ENCODE measurements at regions not wholly inside any gene's neighbourhood (a gene's known extent, or its start where the extent isn't known, plus 50 kb on each side); places are given as distances from the start of the nearest gene placed in this dataset.

DNA sequence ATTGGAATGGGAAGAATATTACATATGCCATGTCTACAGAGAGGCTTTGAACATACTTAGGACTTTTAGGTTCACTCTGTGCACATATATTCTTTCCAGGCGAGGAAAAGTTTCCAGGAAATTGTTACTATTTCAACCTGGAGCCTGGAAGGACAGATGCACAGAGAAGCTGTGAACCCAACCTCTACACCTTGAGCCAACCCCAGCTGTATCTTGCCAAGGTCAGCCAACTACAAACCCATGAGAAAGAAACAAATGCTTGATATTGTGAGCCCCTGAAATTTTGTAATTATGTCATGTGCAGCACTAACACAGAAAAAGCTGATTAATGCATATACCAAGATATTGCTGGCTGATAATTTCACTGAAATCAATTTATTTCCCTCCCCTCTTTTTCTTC, 404.9 kb downstream of the GLRX3 start:
- Histone ChIP-seq H3K4me3 (no peak overlapping the region), H3K27me3 (replicated peaks in 1 of 7) (peaks cover 0 to 31% (median 0%) of the 10 kb centered on the region in 7 donors), H3K27ac (no peak overlapping the region), H3K36me3 (no peaks in the 10 kb centered on the region), H3K4me1 (no peaks in the 10 kb centered on the region), H3K9me3 (peaks cover 0 to 16% (median 3%) of the 10 kb centered on the region in 8 donors)
- intact Hi-C loops (cut with DNase I; ENCODE audit: low total_unique reads), result no loop called here
- 57 to 94% (median 78%) methylated on average over 1 of the region's 1 CpG for WGBS, 5 donors
- DNase-seq, result no peak
- TF ChIP-seq POLR2A (IDR thresholded peaks at IDR 0.05) (no peak), POLR2AphosphoS5 (IDR thresholded peaks at IDR 0.05) (no peak), CTCF (IDR thresholded peaks at IDR 0.05 in 8 of 11, conservative IDR thresholded peaks at IDR 0.05 in 3 of 11) (no peak)

GRCh38 chr10:130542761-130543160, 406.6 kb downstream of the GLRX3 start:
- Histone ChIP-seq H3K4me1 (no peaks in the 10 kb centered on the region), H3K4me3 (no peak overlapping the region), H3K27me3 (replicated peaks in 1 of 7) (peaks cover 0 to 48% (median 3%) of the 10 kb centered on the region in 7 donors), H3K9me3 (peaks cover 0 to 6% (median 3%) of the 10 kb centered on the region in 8 donors), H3K27ac (no peak overlapping the region), H3K36me3 (no peaks in the 10 kb centered on the region)
- WGBS, 5 donors, result 77 to 93% (median 82%) methylated on average over 10 of the region's 10 CpGs
- intact Hi-C loops (cut with DNase I; ENCODE audit: low total_unique reads), result no loop called here
- no peak for TF ChIP-seq POLR2A (IDR thresholded peaks at IDR 0.05)
- TF ChIP-seq POLR2AphosphoS5 (IDR thresholded peaks at IDR 0.05), result no peak
- no peak for TF ChIP-seq CTCF (IDR thresholded peaks at IDR 0.05 in 8 of 11, conservative IDR thresholded peaks at IDR 0.05 in 3 of 11)
- no peak for DNase-seq

DNA sequence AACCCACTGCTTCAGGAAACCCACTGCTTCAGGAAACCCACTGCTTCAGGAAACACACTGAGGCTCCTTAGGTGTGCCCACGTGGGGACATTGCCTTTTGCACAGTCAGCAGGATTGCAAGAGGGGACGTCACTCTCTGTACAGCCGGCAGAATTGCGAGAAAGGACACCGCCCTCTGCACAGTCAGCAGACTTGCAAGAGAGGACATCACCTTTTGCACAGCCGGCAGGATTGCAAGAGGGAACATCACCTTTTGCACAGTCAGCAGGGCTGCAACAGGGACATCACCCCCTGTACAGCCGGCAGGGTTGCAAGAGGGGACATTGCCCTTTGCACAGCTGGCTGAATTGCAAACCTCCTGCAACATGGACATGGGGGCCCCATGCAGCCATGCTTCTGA, 407.6 kb downstream of the GLRX3 start:
- intact Hi-C loops (cut with DNase I; ENCODE audit: low total_unique reads), result no loop called here

GRCh38 chr10:130545122-130545521, 408.9 kb downstream of the GLRX3 start:
- Histone ChIP-seq H3K27me3 (replicated peaks in 1 of 7) (peaks cover 0 to 59% (median 3%) of the 10 kb centered on the region in 7 donors), H3K36me3 (no peaks in the 10 kb centered on the region), H3K4me3 (no peak overlapping the region), H3K4me1 (no peaks in the 10 kb centered on the region), H3K27ac (no peak overlapping the region), H3K9me3 (no peaks in the 10 kb centered on the region)
- TF ChIP-seq CTCF (IDR thresholded peaks at IDR 0.05 in 8 of 11, conservative IDR thresholded peaks at IDR 0.05 in 3 of 11) (no peak), POLR2AphosphoS5 (IDR thresholded peaks at IDR 0.05) (no peak), POLR2A (IDR thresholded peaks at IDR 0.05) (no peak)
- DNase-seq, result no peak
- WGBS, 5 donors, result 30 to 38% (median 36%) methylated on average over 6 of the region's 6 CpGs
- intact Hi-C loops (cut with DNase I; ENCODE audit: low total_unique reads), result no loop called here

More for the DNA sequence above, 407.6 kb downstream of the GLRX3 start:
- peaks cover 0 to 54% (median 3%) of the 10 kb centered on the region in 7 donors for H3K27me3 ChIP-seq (replicated peaks in 1 of 7)
- DNase-seq, result no peak
- no peak for TF ChIP-seq POLR2A (IDR thresholded peaks at IDR 0.05)
- TF ChIP-seq POLR2AphosphoS5 (IDR thresholded peaks at IDR 0.05), result no peak
- no peak for TF ChIP-seq CTCF (IDR thresholded peaks at IDR 0.05 in 8 of 11, conservative IDR thresholded peaks at IDR 0.05 in 3 of 11)
- no peaks in the 10 kb centered on the region for H3K36me3 ChIP-seq
- WGBS, 5 donors, result 63 to 72% (median 70%) methylated on average over 7 of the region's 7 CpGs
- H3K9me3 ChIP-seq, result no peaks in the 10 kb centered on the region
- no peaks in the 10 kb centered on the region for H3K4me1 ChIP-seq
- H3K27ac ChIP-seq, result no peak overlapping the region
- no peak overlapping the region for H3K4me3 ChIP-seq
